Karpas-422 (cell line): ENCODE measurements at regions not wholly inside any gene's neighbourhood (a gene's known extent, or its start where the extent isn't known, plus 50 kb on each side); places are given as distances from the start of the nearest gene placed in this dataset.
"Not testable (repeated sequence)": the region's sequence is repeated elsewhere in the genome, so short reads cannot be mapped to it uniquely, and the experiment has no call there.

ENCODE experiments used
- DNase-seq: peaks from one replicate; pipeline ENCODE4 v3.0.0-alpha.2; 2015
- H2AFZ ChIP-seq: fragments of 200-600 bp; sonication (generic); 2 replicates; pipeline ENCODE4 v1.6.1; 2014; ENCODE audit warnings: antibody characterized with exemption, low read length, mixed read lengths
- H3K27ac ChIP-seq: fragments of 200-600 bp; sonication (generic); 2 replicates; pipeline ENCODE4 v1.5.1; 2014; ENCODE audit warnings: mild to moderate bottlenecking, low read length, moderate library complexity
- H3K27me3 ChIP-seq: fragments of 200-600 bp; sonication (generic); 2 replicates; pipeline ENCODE4 v1.6.1; 2014; ENCODE audit warnings: low read length, mixed read lengths
- H3K36me3 ChIP-seq: fragments of 200-600 bp; sonication (generic); 2 replicates; pipeline ENCODE4 v1.6.1; 2014; ENCODE audit warnings: low read length, mixed read lengths; ENCODE audit not compliant: insufficient read depth
- H3K4me1 ChIP-seq: fragments of 200-600 bp; sonication (generic); 2 replicates; pipeline ENCODE4 v1.6.1; 2014; ENCODE audit warnings: mild to moderate bottlenecking, low read length, mixed read lengths
- H3K4me2 ChIP-seq: fragments of 200-600 bp; sonication (generic); 2 replicates; pipeline ENCODE4 v1.6.1; 2014; ENCODE audit warnings: low read length, low read depth, mild to moderate bottlenecking; ENCODE audit not compliant: poor library complexity, severe bottlenecking
- H3K4me3 ChIP-seq: fragments of 200-600 bp; sonication (generic); 2 replicates; pipeline ENCODE4 v1.5.1; 2014; ENCODE audit warnings: mild to moderate bottlenecking, antibody characterized with exemption, low read length, mixed read lengths
- H3K79me2 ChIP-seq: fragments of 200-600 bp; sonication (generic); 2 replicates; pipeline ENCODE4 v1.6.1; 2014; ENCODE audit warnings: mild to moderate bottlenecking, low read length, mixed read lengths
- H3K9ac ChIP-seq: fragments of 200-600 bp; sonication (generic); 2 replicates; pipeline ENCODE4 v1.6.0; 2014; ENCODE audit warnings: low read length
- H3K9me2 ChIP-seq: fragments of 200-600 bp; sonication (generic), shearing (Covaris generic); replicated peaks from 2 replicates; pipeline ENCODE4 v1.6.0; 2014; ENCODE audit warnings: mild to moderate bottlenecking, low read length, moderate library complexity; ENCODE audit not compliant: insufficient read depth
- H3K9me3 ChIP-seq: fragments of 300-700, 200-600 bp; sonication (generic); 2 replicates; pipeline ENCODE4 v1.6.1; 2014; ENCODE audit warnings: low read length, mixed read lengths
- H4K20me1 ChIP-seq: fragments of 200-600 bp; sonication (generic); 2 replicates; pipeline ENCODE4 v1.6.1; 2014; ENCODE audit warnings: mild to moderate bottlenecking, antibody characterized with exemption, low read length, low read depth; ENCODE audit not compliant: insufficient read depth

- Histone ChIP-seq H3K36me3 (no peaks in the 10 kb centered on the region), H3K4me1 (no peaks in the 10 kb centered on the region), H3K4me3 (no peak overlapping the region)
These were observed 244.6 kb downstream of the GJA1 start for GRCh38 chr6:121680058-121680457.

DNA sequence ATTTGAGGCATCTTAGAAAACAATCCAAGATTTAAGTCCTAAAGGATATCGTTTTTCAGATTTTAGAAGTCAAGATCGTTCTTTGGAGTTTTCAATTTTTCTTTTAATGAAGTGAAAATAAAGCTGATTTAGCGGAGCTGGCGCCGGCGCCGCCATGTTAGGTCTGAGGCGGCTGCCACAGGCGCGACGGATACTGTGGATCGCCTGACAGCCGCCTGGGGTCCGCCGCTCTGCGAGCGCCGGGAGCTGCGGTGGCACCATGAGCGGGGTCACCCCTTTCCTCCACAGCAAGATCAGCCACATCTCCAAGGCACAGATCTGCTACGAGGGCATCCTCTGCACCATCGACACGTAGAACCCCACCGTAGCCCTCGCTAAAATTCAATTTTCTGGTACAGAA, 247.2 kb downstream of the GJA1 start:
- H3K9me2 ChIP-seq, result no peaks in the 10 kb centered on the region
- H4K20me1 ChIP-seq, result no peaks in the 10 kb centered on the region
- H3K9ac ChIP-seq, result no peak overlapping the region
- H2AFZ ChIP-seq, result no peak overlapping the region
- H3K27me3 ChIP-seq, result no peaks in the 10 kb centered on the region
- H3K4me3 ChIP-seq, result no peak overlapping the region
- H3K36me3 ChIP-seq, result no peaks in the 10 kb centered on the region
- no peaks in the 10 kb centered on the region for H3K4me1 ChIP-seq
- H3K4me2 ChIP-seq, result no peak overlapping the region
- no peaks in the 10 kb centered on the region for H3K9me3 ChIP-seq
- H3K27ac ChIP-seq, result no peak overlapping the region
- no peak for DNase-seq
- no peaks in the 10 kb centered on the region for H3K79me2 ChIP-seq

More at GRCh38 chr6:121680058-121680457, 244.6 kb downstream of the GJA1 start:
- no peaks in the 10 kb centered on the region for H3K9me3 ChIP-seq
- H3K27me3 ChIP-seq, result no peaks in the 10 kb centered on the region
- H3K27ac ChIP-seq, result no peak overlapping the region
- H3K9ac ChIP-seq, result no peak overlapping the region
- no peaks in the 10 kb centered on the region for H4K20me1 ChIP-seq
- no peaks in the 10 kb centered on the region for H3K9me2 ChIP-seq
- H3K79me2 ChIP-seq, result no peaks in the 10 kb centered on the region
- no peak overlapping the region for H2AFZ ChIP-seq
- no peak for DNase-seq
- H3K4me2 ChIP-seq, result no peak overlapping the region

DNA sequence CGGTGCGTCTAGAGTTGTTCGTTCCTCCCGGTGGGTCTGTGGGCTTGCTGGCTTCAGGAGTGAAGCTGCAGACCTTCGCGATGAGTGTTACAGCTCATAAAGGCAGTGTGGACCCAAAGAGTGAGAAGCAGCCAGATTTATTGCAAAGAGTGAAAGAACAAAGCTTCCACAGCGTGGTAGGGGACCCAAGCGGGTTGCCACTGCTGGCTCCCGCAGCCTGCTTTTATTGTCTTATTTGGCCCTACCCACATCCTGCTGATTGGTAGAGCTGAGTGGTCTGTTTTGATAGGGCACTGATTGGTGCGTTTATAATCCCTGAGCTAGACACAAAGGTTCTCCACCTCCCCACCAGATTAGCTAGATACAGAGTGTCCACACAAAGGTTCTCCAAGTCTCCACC, 250.4 kb downstream of the GJA1 start:
- not testable (repeated sequence) for H3K27me3 ChIP-seq, H3K9ac ChIP-seq, H3K79me2 ChIP-seq, H3K9me3 ChIP-seq, H3K36me3 ChIP-seq, H4K20me1 ChIP-seq, H3K4me3 ChIP-seq, DNase-seq, H3K27ac ChIP-seq, H2AFZ ChIP-seq, H3K4me1 ChIP-seq, H3K4me2 ChIP-seq, H3K9me2 ChIP-seq

DNA sequence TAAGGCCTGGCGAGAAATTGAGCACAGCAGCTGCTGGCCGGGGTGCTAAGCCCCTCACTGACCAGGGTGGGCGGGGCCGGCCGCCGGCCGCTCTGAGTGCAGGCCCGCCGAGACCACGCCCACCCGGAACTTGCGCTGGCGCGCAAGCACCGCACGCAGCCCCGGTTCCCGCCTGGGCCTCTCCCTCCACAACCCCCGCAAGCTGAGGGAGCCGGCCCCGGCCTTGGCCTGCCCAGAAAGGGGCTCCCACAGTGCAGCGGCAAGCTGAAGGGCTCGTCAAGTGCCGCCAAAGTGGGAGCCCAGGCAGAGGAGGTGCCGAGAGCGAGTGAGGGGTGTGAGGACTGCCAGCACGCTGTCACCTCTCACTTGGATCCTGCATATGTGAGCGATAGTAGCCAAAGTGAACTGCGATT, 251.2 kb downstream of the GJA1 start:
- no peaks in the 10 kb centered on the region for H3K36me3 ChIP-seq
- DNase-seq, result no peak
- H3K4me2 ChIP-seq, result no peak overlapping the region
- no peak overlapping the region for H2AFZ ChIP-seq
- H3K9ac ChIP-seq, result no peak overlapping the region
- no peaks in the 10 kb centered on the region for H3K27me3 ChIP-seq
- no peak overlapping the region for H3K4me3 ChIP-seq
- H3K27ac ChIP-seq, result no peak overlapping the region
- no peaks in the 10 kb centered on the region for H3K4me1 ChIP-seq
- no peaks in the 10 kb centered on the region for H3K9me3 ChIP-seq
- no peaks in the 10 kb centered on the region for H3K79me2 ChIP-seq
- H4K20me1 ChIP-seq, result no peaks in the 10 kb centered on the region
- H3K9me2 ChIP-seq, result no peaks in the 10 kb centered on the region

GRCh38 chr6:121688974-121689373, 253.5 kb downstream of the GJA1 start:
- no peak overlapping the region for H3K27ac ChIP-seq
- H3K4me3 ChIP-seq, result no peak overlapping the region
- H3K36me3 ChIP-seq, result no peaks in the 10 kb centered on the region
- no peaks in the 10 kb centered on the region for H3K9me2 ChIP-seq
- no peak for DNase-seq
- H2AFZ ChIP-seq, result no peak overlapping the region
- H3K79me2 ChIP-seq, result no peaks in the 10 kb centered on the region
- no peak overlapping the region for H3K9ac ChIP-seq
- no peaks in the 10 kb centered on the region for H3K27me3 ChIP-seq
- H3K4me1 ChIP-seq, result no peaks in the 10 kb centered on the region
- H4K20me1 ChIP-seq, result no peaks in the 10 kb centered on the region
- H3K4me2 ChIP-seq, result no peak overlapping the region
- no peaks in the 10 kb centered on the region for H3K9me3 ChIP-seq

DNA sequence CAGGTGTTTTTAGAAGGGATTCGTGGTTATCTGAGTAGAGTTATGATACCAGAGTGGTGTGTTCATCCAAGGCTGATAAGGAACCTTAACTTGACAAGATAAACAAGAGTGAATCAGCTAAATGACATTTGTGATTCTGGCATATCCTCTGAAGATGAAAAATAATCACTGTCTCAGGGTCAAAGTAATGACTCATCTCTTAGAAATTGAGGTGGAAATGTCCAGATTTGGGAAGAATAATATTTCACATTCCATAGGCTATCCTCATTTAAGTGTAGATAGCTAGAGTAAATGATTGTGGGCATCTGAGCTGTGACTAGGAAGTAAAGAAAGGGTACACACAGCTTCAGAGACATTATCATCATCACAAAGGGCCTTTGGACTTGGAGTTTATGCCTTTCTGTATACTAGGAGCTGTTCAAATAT, 255.7 kb downstream of the GJA1 start:
- Histone ChIP-seq H3K9ac (no peak overlapping the region), H3K4me3 (no peak overlapping the region), H3K36me3 (no peaks in the 10 kb centered on the region), H3K27ac (no peak overlapping the region), H3K4me2 (no peak overlapping the region), H4K20me1 (no peaks in the 10 kb centered on the region), H3K9me2 (no peaks in the 10 kb centered on the region), H3K79me2 (no peaks in the 10 kb centered on the region), H3K27me3 (no peaks in the 10 kb centered on the region), H3K4me1 (no peaks in the 10 kb centered on the region), H2AFZ (no peak overlapping the region), H3K9me3 (no peaks in the 10 kb centered on the region)
- DNase-seq, result no peak

DNA sequence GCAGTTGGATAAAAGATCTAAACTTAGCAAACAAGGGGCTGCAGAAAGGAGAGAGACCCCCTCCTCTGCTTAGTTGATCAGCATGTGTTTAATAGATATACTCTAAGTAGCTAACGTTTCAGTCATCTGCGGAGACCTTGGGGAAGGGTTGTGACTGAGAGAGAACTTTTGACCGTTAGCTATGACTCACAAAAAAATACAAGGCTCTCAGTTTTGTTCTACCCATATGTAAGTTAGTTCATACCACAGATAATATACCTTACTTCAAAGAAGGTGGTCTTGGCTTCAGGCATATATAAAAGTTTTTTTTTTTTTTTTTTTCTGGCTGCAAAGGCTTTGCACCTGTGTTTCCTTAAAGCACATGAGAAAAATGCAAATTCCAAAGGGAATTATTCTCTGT, 258.9 kb downstream of the GJA1 start:
- Histone ChIP-seq H3K9ac (no peak overlapping the region), H2AFZ (no peak overlapping the region), H3K27ac (no peak overlapping the region)

DNA sequence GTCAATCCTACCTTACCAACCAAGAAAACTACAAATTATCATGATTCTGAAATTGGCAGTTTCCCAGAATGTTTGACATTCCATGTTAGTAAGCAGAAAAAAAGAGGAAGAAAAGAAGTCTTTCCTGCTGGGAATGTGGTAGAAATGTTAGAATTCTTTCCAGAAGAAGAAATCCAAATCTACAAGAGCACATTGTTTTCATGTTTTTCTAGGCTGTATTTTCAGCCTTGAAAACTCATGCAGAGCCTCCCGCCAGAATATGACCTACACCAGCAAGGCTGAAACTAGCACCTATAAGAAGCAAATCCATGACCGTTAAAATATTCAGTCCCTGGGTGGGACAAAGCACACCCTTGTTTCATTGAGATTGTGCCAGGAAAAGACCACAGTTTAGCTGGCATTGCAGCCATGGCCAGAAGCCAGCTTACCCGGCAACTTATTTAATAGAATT, 259.4 kb downstream of the GJA1 start:
- Histone ChIP-seq H3K27me3 (no peaks in the 10 kb centered on the region), H3K9me2 (no peaks in the 10 kb centered on the region), H2AFZ (no peak overlapping the region), H3K4me2 (no peak overlapping the region), H3K36me3 (no peaks in the 10 kb centered on the region), H3K9me3 (no peaks in the 10 kb centered on the region), H3K4me1 (no peaks in the 10 kb centered on the region), H3K9ac (no peak overlapping the region), H3K27ac (no peak overlapping the region), H4K20me1 (no peaks in the 10 kb centered on the region), H3K79me2 (no peaks in the 10 kb centered on the region), H3K4me3 (no peak overlapping the region)
- DNase-seq, result no peak

More for the DNA sequence above, 258.9 kb downstream of the GJA1 start:
- no peak overlapping the region for H3K4me2 ChIP-seq
- no peaks in the 10 kb centered on the region for H3K36me3 ChIP-seq
- no peaks in the 10 kb centered on the region for H3K9me2 ChIP-seq
- H3K27me3 ChIP-seq, result no peaks in the 10 kb centered on the region
- H3K4me1 ChIP-seq, result no peaks in the 10 kb centered on the region
- no peaks in the 10 kb centered on the region for H3K79me2 ChIP-seq
- DNase-seq, result no peak
- no peaks in the 10 kb centered on the region for H3K9me3 ChIP-seq
- H3K4me3 ChIP-seq, result no peak overlapping the region
- no peaks in the 10 kb centered on the region for H4K20me1 ChIP-seq

- Histone ChIP-seq H3K36me3 (no peaks in the 10 kb centered on the region), H3K4me2 (no peak overlapping the region), H4K20me1 (no peaks in the 10 kb centered on the region), H3K9me3 (no peaks in the 10 kb centered on the region), H3K9ac (no peak overlapping the region), H3K9me2 (no peaks in the 10 kb centered on the region), H3K4me1 (no peaks in the 10 kb centered on the region), H3K4me3 (no peak overlapping the region), H2AFZ (no peak overlapping the region), H3K27me3 (no peaks in the 10 kb centered on the region), H3K79me2 (no peaks in the 10 kb centered on the region), H3K27ac (no peak overlapping the region)
- DNase-seq, result no peak
These were observed 259.9 kb downstream of the GJA1 start for GRCh38 chr6:121695329-121695728.
